ENCODE measurements at regions not wholly inside any gene's neighbourhood (a gene's known extent, or its start where the extent isn't known, plus 50 kb on each side); places are given as distances from the start of the nearest gene placed in this dataset.

GRCh38 chr10:130741901-130742855 lies 569.3 kb downstream of the TCERG1L start:
- Histone ChIP-seq H3K4me2 (ENCODE audit: insufficient read depth, insufficient read length, low read length) (no peak overlapping the region), H2AK5ac (ENCODE audit: insufficient read length, low read length) (no peak overlapping the region), H3K9ac (ENCODE audit: extremely low read depth, insufficient read length, low read length) (no peak overlapping the region)

More at GRCh38 chr10:130741901-130742855, 569.3 kb downstream of the TCERG1L start:
- Histone ChIP-seq H3K4ac (ENCODE audit: low read depth, low read length) (no peak overlapping the region), H2BK12ac (ENCODE audit: insufficient read length, low read depth, low read length) (no peak overlapping the region), H2BK120ac (ENCODE audit: low read depth, low read length, poor library complexity, severe bottlenecking) (no peak overlapping the region), H3K18ac (ENCODE audit: insufficient read length, low read depth, low read length) (no peak overlapping the region), H2BK5ac (ENCODE audit: insufficient read length, low read length) (no peak overlapping the region), H3K9me3 (ENCODE audit: control insufficient read depth, low read depth, low read length) (no peaks in the 10 kb centered on the region), H3K14ac (ENCODE audit: insufficient read depth, low read length) (no peak overlapping the region; the same call in 1 of the 2 replicates), H3K56ac (ENCODE audit: insufficient read length, low read depth, low read length) (no peak overlapping the region), H3K79me2 (ENCODE audit: insufficient read depth, low read length) (no peaks in the 10 kb centered on the region), H4K8ac (replicated peaks; ENCODE audit: insufficient read length, low read depth, low read length) (no peak overlapping the region), H4K91ac (ENCODE audit: insufficient read length, low read depth, low read length) (no peak overlapping the region), H4K5ac (ENCODE audit: insufficient read length, low read depth, low read length) (no peak overlapping the region), H3T11ph (ENCODE audit: low read length) (no peak overlapping the region), H3K79me1 (ENCODE audit: insufficient read depth, low read depth, low read length, poor library complexity, severe bottlenecking) (no peaks in the 10 kb centered on the region), H3K27me3 (ENCODE audit: insufficient read depth, low read length) (no peaks in the 10 kb centered on the region), H3K4me1 (ENCODE audit: insufficient read depth, low read length) (peaks cover 7% of the 10 kb centered on the region; the same call in 1 of the 2 replicates), H3K27ac (ENCODE audit: insufficient read length, low read depth, low read length) (no peak overlapping the region), H4K20me1 (ENCODE audit: control insufficient read depth, insufficient read depth, insufficient read length) (no peaks in the 10 kb centered on the region), H2AFZ (ENCODE audit: low read length) (no peak overlapping the region), H3K23me2 (ENCODE audit: insufficient read length, low read depth, low read length, poor library complexity, severe bottlenecking) (no peaks in the 10 kb centered on the region), H3K23ac (ENCODE audit: insufficient read length, low read depth, low read length) (no peak overlapping the region), H2BK15ac (ENCODE audit: low read depth, low read length) (no peak overlapping the region), H2BK20ac (ENCODE audit: low read depth, low read length, poor library complexity, severe bottlenecking) (no peak overlapping the region)
- TF ChIP-seq CTCF (conservative IDR thresholded peaks at IDR 0.05): no peak
- WGBS (ENCODE audit: extremely low coverage, insufficient read length, low lambda C conversion rate): no CpG with 5 or more reads among the region's 23 CpGs
- Mint-ChIP-seq H3K4me3 (no peak overlapping the region), H3K36me3 (ENCODE audit: insufficient read depth in 1 of 3, low read depth in 3 of 3) (no peaks in the 10 kb centered on the region), H3K4me1 (peaks cover 24 to 46% of the 10 kb centered on the region in 2 experiments), H3K27me3 (ENCODE audit: low read depth) (peaks cover 7% of the 10 kb centered on the region), H3K27ac (no peak overlapping the region; a peak in 1 of 7 replicates), H3K9me3 (no peaks in the 10 kb centered on the region; a peak in 2 of 5 replicates)
- no peak for DNase-seq

Data from H9 (cell line).